Chondrocyte (in vitro differentiated cells): ENCODE measurements at regions not wholly inside any gene's neighbourhood (a gene's known extent, or its start where the extent isn't known, plus 50 kb on each side); places are given as distances from the start of the nearest gene placed in this dataset.

ENCODE experiments used
- DNase-seq: peaks from one replicate; pipeline ENCODE4 v3.0.0; 2021; ENCODE audit warnings: mixed read lengths, low spot score
- H3K27ac Mint-ChIP-seq: one replicate; pipeline ENCODE4 v1.8.0; 2021; ENCODE audit warnings: mild to moderate bottlenecking, moderate library complexity, mixed read lengths; ENCODE audit not compliant: unreplicated experiment
- H3K27me3 Mint-ChIP-seq: 2 replicates; pipeline ENCODE4 v1.8.0; 2021; ENCODE audit warnings: low read depth, mixed read lengths
- H3K36me3 Mint-ChIP-seq: 2 replicates; pipeline ENCODE4 v1.8.0; 2021; ENCODE audit warnings: low read depth, mixed read lengths
- H3K4me1 Mint-ChIP-seq: 2 replicates; pipeline ENCODE4 v1.8.0; 2021; ENCODE audit warnings: low read depth, mild to moderate bottlenecking, mixed read lengths
- H3K4me3 Mint-ChIP-seq: one replicate; pipeline ENCODE4 v1.8.0; 2021; ENCODE audit warnings: mild to moderate bottlenecking, moderate library complexity, mixed read lengths; ENCODE audit not compliant: unreplicated experiment
- H3K9me3 Mint-ChIP-seq: 2 replicates; pipeline ENCODE4 v1.8.0; 2021; ENCODE audit warnings: low read depth, mixed read lengths
- CTCF ChIP-seq: fragments of 200-600 bp; sonication (generic); IDR thresholded peaks from 2 replicates; pipeline ENCODE4 v1.5.0; 2021; ENCODE audit warnings: antibody characterized with exemption, mild to moderate bottlenecking, moderate library complexity

DNA sequence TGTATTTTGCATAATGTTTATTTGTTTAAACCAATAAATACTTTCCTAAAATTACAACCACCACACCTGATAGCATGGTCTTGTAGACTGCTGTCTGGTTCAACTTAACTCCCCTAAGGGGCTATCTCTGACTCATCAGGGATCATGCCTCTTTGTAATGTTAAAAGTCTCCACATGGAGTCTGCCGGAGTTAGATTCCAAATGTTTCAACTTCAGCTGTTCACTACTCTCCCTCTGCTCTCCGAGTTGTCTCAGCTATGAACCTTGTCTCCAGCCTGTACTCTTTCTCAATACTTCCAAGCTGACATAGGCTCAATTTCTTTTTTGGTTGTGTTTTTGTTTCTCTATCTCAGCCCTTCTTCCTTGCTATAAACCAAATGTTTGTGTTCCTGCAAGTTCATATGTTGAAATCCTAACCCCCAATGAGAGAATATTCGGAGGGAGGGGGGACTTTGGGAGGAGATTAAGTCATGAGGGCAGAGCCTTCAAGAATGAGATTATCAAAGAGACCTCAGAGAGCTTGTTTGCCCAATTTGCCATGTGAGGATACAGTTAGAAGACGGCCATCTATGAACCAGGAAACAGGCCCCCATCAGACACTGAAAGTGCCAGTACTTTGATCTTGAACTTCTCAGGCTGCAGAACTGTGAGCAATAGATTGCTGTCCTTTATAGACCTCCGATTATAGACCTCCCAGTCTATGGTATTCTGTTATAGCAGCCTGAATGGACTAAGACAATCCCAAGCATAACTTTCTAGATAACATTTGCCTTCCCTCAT lies 858.2 kb downstream of the VRK1 start:
- Mint-ChIP-seq H3K9me3 (peaks cover 18% of the 10 kb centered on the region), H3K4me3 (no peak overlapping the region), H3K4me1 (no peaks in the 10 kb centered on the region), H3K36me3 (no peaks in the 10 kb centered on the region), H3K27me3 (no peaks in the 10 kb centered on the region), H3K27ac (no peak overlapping the region)
- no peak for TF ChIP-seq CTCF
- no peak for DNase-seq

- Mint-ChIP-seq H3K4me1 (no peaks in the 10 kb centered on the region), H3K36me3 (no peaks in the 10 kb centered on the region), H3K4me3 (no peak overlapping the region), H3K27ac (no peak overlapping the region), H3K9me3 (peaks cover 29% of the 10 kb centered on the region), H3K27me3 (no peaks in the 10 kb centered on the region)
- TF ChIP-seq CTCF, result no peak
- no peak for DNase-seq
These were observed 860.4 kb downstream of the VRK1 start for GRCh38 chr14:97657609-97658008.

DNA sequence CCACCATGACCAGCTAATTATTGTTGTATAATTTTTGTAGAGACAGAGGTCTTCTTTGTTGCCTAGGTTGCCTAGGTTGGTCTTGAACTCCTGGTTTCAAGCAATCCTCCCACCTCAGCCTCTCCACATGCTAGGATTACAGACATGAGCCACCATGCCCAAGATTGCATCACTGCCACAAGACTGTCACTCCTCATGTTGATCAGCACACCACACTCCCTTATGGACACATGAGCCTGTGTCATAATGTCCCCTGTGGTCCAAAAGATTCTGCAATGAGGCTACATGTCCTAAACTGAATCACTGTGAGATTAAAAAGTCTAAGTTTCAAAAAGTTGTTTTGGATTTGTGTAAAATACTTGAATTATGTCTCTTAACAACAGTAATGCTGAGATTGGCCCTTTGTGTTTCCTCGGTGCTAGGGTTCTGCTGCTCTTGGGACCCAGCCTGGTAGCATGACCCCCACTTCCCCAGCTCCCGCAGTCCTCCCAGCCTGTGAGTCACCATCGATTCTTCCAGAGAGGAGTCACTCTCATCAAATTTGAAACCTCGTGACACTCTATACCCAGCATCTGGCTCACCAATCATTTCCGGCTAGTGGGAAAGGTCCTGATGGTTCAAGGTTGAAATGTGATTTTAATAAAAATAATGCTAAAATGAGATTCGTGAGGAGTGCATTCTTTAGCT lies 890.9 kb downstream of the VRK1 start:
- no peak overlapping the region for H3K27ac Mint-ChIP-seq
- H3K27me3 Mint-ChIP-seq, result no peaks in the 10 kb centered on the region
- no peaks in the 10 kb centered on the region for H3K36me3 Mint-ChIP-seq
- H3K4me3 Mint-ChIP-seq, result no peak overlapping the region
- DNase-seq, result no peak
- no peak for TF ChIP-seq CTCF
- peaks cover 21% of the 10 kb centered on the region for H3K9me3 Mint-ChIP-seq
- no peaks in the 10 kb centered on the region for H3K4me1 Mint-ChIP-seq

DNA sequence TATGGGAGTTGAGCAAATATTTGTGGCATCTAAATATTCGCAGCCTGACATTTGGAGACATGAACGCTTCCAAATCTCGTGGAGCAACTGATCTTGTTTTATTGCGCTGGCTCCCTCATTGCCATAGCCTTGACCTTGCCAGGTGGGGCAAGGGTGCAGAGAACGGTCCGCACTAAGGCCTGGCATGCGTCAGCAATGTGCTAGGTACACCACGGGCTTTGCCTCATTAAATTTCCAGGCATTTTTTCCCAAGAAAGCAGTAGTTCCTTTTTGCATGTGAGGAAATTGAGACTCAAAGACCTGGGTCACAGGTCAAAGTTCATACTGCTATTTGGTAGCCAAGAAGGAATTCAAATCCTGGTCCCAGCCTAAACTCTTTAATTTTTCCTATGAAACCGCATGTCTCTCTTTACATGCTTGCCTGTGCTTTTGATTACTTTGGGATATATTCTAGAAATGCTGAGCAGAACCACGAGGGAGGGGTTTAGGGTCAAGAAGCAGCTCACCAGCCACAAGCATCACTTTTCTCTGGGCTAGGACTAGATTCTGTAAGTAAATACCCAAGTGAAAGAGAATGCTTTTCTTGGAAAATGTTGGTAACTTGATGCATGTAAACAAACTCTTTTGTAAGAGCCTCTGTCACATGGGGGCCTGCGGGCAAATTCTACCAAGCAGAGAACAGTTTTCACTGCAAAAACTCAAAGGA lies 891.6 kb downstream of the VRK1 start:
- no peak overlapping the region for H3K4me3 Mint-ChIP-seq
- no peaks in the 10 kb centered on the region for H3K4me1 Mint-ChIP-seq
- H3K27me3 Mint-ChIP-seq, result no peaks in the 10 kb centered on the region
- DNase-seq, result no peak
- TF ChIP-seq CTCF, result no peak
- no peaks in the 10 kb centered on the region for H3K36me3 Mint-ChIP-seq
- H3K27ac Mint-ChIP-seq, result no peak overlapping the region
- H3K9me3 Mint-ChIP-seq, result peaks cover 21% of the 10 kb centered on the region

- H3K4me3 Mint-ChIP-seq, result no peak overlapping the region
- no peak for TF ChIP-seq CTCF
- H3K27me3 Mint-ChIP-seq, result no peaks in the 10 kb centered on the region
- H3K27ac Mint-ChIP-seq, result no peak overlapping the region
- DNase-seq, result no peak
- peaks cover 23% of the 10 kb centered on the region for H3K9me3 Mint-ChIP-seq
- no peaks in the 10 kb centered on the region for H3K36me3 Mint-ChIP-seq
- H3K4me1 Mint-ChIP-seq, result no peaks in the 10 kb centered on the region
These were observed 894.9 kb downstream of the VRK1 start for GRCh38 chr14:97692084-97692483.
